ENCODE measurements at regions not wholly inside any gene's neighbourhood (a gene's known extent, or its start where the extent isn't known, plus 50 kb on each side); places are given as distances from the start of the nearest gene placed in this dataset.

GRCh38 chr5:112024769-112025168, 267.8 kb upstream of the NREP start:
- no peak for DNase-seq

- DNase-seq, result no peak
Observed at GRCh38 chr5:112024221-112024620, 267.2 kb upstream of the NREP start.

GRCh38 chr5:112023766-112024165, 266.8 kb upstream of the NREP start:
- no peak for DNase-seq

- no peak for DNase-seq
Observed at GRCh38 chr5:112018846-112019245, 261.9 kb upstream of the NREP start.

- DNase-seq, result no peak
Observed at GRCh38 chr5:112016980-112017379, 260.0 kb upstream of the NREP start.

GRCh38 chr5:112014783-112015395, 257.9 kb upstream of the NREP start:
- no peak for DNase-seq

GRCh38 chr5:112013660-112014059, 256.7 kb upstream of the NREP start:
- no peak for DNase-seq

- DNase-seq, result peak; percentile 1
Observed at GRCh38 chr5:112012104-112012503, 255.1 kb upstream of the NREP start.

GRCh38 chr5:112010475-112010874, 253.5 kb upstream of the NREP start:
- no peak for DNase-seq

- DNase-seq, result no peak
Observed at GRCh38 chr5:112006721-112007120, 249.7 kb upstream of the NREP start.

- no peak for DNase-seq
Observed at GRCh38 chr5:112005623-112005930, 248.6 kb upstream of the NREP start.

- no peak for DNase-seq
Observed at GRCh38 chr5:112004867-112005622, 248.1 kb upstream of the NREP start.

GRCh38 chr5:112002376-112002775, 245.4 kb upstream of the NREP start:
- DNase-seq, result no peak

GRCh38 chr5:111999286-111999685, 242.3 kb upstream of the NREP start:
- DNase-seq, result no peak

- no peak for DNase-seq
Observed at GRCh38 chr5:111998871-111999270, 241.9 kb upstream of the NREP start.

- no peak for DNase-seq
Observed at GRCh38 chr5:111997711-111998110, 240.7 kb upstream of the NREP start.

GRCh38 chr5:111997308-111997707, 240.3 kb upstream of the NREP start:
- DNase-seq, result no peak

GRCh38 chr5:111996574-111996973, 239.6 kb upstream of the NREP start:
- DNase-seq, result no peak

- no peak for DNase-seq
Observed at GRCh38 chr5:111995701-111996100, 238.7 kb upstream of the NREP start.

GRCh38 chr5:111993242-111993641, 236.2 kb upstream of the NREP start:
- DNase-seq, result no peak

- no peak for DNase-seq
Observed at GRCh38 chr5:111984044-111984443, 227.1 kb upstream of the NREP start.

- DNase-seq, result no peak
Observed at GRCh38 chr5:111983459-111983858, 226.5 kb upstream of the NREP start.

GRCh38 chr5:111977436-111977829, 220.4 kb upstream of the NREP start:
- DNase-seq, result no peak

GRCh38 chr5:111976705-111977435, 219.9 kb upstream of the NREP start:
- DNase-seq, result no peak
